IMR-90 (cell line): ENCODE measurements at regions not wholly inside any gene's neighbourhood (a gene's known extent, or its start where the extent isn't known, plus 50 kb on each side); places are given as distances from the start of the nearest gene placed in this dataset.

Experiments used
- ATAC-seq: fragments of 200-7000 bp; cut with Tn5 transposase; 2 replicates; pipeline ENCODE4 v1.9.1; 2020; ENCODE audit warnings: low read depth, mild to moderate bottlenecking, moderate library complexity
- BruUV-seq: library from RNA; stranded (reverse); fragments of 400-500 nt; replicated peaks from 2 replicates; lab custom pipeline; 2021; lab: Mats Ljungman, UMichigan
- CTCF ChIA-PET: fragments of 300-600 bp; formaldehyde crosslinking; extraction: SDS; loops from one replicate; lab custom pipeline; 2021; ENCODE audit warnings: antibody characterized with exemption; lab: Yijun Ruan, JAX
- POLR2A ChIA-PET: fragments of 300-600 bp; sonication (Branson Sonifier 250); formaldehyde crosslinking; loops from one replicate; lab custom pipeline; 2022; ENCODE audit warnings: antibody characterized with exemption; ENCODE audit not compliant: unreplicated experiment; lab: Charles Lee
- DNase-seq: peaks from one replicate; pipeline ENCODE4 v3.0.0; 2013
- H2AFZ ChIP-seq: replicated peaks from 2 replicates; pipeline ENCODE3; 2013; ENCODE audit warnings: low read length, mild to moderate bottlenecking; ENCODE audit not compliant: poor library complexity
- H2AK5ac ChIP-seq: 2 replicates; pipeline ENCODE4 v1.6.1; 2013; ENCODE audit warnings: low read depth, low read length, inconsistent platforms
- H2AK9ac ChIP-seq: replicated peaks from 2 replicates; pipeline ENCODE3; 2013; ENCODE audit warnings: mild to moderate bottlenecking, low read depth, low read length, moderate library complexity; ENCODE audit not compliant: poor library complexity
- H2BK120ac ChIP-seq: 2 replicates; pipeline ENCODE4 v1.6.1; 2013; ENCODE audit warnings: low read depth, low read length, inconsistent platforms
- H2BK15ac ChIP-seq: 3 replicates; pipeline ENCODE4 v1.6.1; 2013; ENCODE audit warnings: low read depth, low read length, inconsistent platforms
- H2BK20ac ChIP-seq: 2 replicates; pipeline ENCODE4 v1.6.1; 2013; ENCODE audit warnings: low read depth, mild to moderate bottlenecking, inconsistent platforms, low read length, moderate library complexity
- H2BK5ac ChIP-seq: 2 replicates; pipeline ENCODE4 v1.6.1; 2013; ENCODE audit warnings: mild to moderate bottlenecking, low read depth, low read length, inconsistent platforms; ENCODE audit not compliant: poor library complexity, severe bottlenecking
- H3K14ac ChIP-seq: replicated peaks from 2 replicates; pipeline ENCODE4 v1.6.1; 2013; ENCODE audit warnings: low read depth, low read length, inconsistent platforms
- H3K18ac ChIP-seq: 2 replicates; pipeline ENCODE4 v1.6.1; 2013; ENCODE audit warnings: low read depth, low read length, control low read depth
- H3K23ac ChIP-seq: 2 replicates; pipeline ENCODE4 v1.6.1; 2013; ENCODE audit warnings: low read depth, low read length, inconsistent platforms
- H3K27ac ChIP-seq: 2 replicates; pipeline ENCODE4 v1.5.1; 2013; ENCODE audit warnings: mild to moderate bottlenecking, control low read depth, low read length; ENCODE audit not compliant: insufficient read depth
- H3K27me3 ChIP-seq: 2 replicates; pipeline ENCODE4 v1.6.1; 2013; ENCODE audit warnings: low read length; ENCODE audit not compliant: control insufficient read depth, insufficient read depth
- H3K36me3 ChIP-seq: 2 replicates; pipeline ENCODE4 v1.6.1; 2013; ENCODE audit warnings: low read length, mixed read lengths; ENCODE audit not compliant: control insufficient read depth, insufficient read depth
- H3K4ac ChIP-seq: 2 replicates; pipeline ENCODE4 v1.6.1; 2013; ENCODE audit warnings: low read depth, low read length, inconsistent platforms
- H3K4me1 ChIP-seq: 2 replicates; pipeline ENCODE4 v1.6.1; 2013; ENCODE audit warnings: low read length, mixed read lengths; ENCODE audit not compliant: control insufficient read depth, insufficient read depth
- H3K4me2 ChIP-seq: 2 replicates; pipeline ENCODE4 v1.6.1; 2013; ENCODE audit warnings: low read depth, mild to moderate bottlenecking, control low read depth, low read length, moderate library complexity
- H3K4me3 ChIP-seq: 2 replicates; pipeline ENCODE4 v1.5.1; 2013; ENCODE audit warnings: low read depth, mild to moderate bottlenecking, control low read depth, low read length, moderate library complexity; ENCODE audit not compliant: insufficient read depth
- H3K56ac ChIP-seq: 2 replicates; pipeline ENCODE4 v1.6.1; 2013; ENCODE audit warnings: low read length, inconsistent platforms; ENCODE audit not compliant: insufficient read depth; ENCODE audit errors: extremely low read depth
- H3K79me1 ChIP-seq, 2 experiments: 2 replicates each; pipeline ENCODE4 v1.6.1; 2013; ENCODE audit warnings: low read length in 2 of 2, inconsistent platforms in 1 of 2, low read depth in 1 of 2
- H3K9ac ChIP-seq: 2 replicates; pipeline ENCODE4 v1.6.1; 2013; ENCODE audit warnings: low read depth, low read length, control low read depth
- H3K9me1 ChIP-seq: 2 replicates; pipeline ENCODE4 v1.6.1; 2013; ENCODE audit warnings: low read length, inconsistent platforms; ENCODE audit not compliant: insufficient read depth
- H3K9me3 ChIP-seq: 2 replicates; pipeline ENCODE4 v1.6.1; 2013; ENCODE audit warnings: low read length; ENCODE audit not compliant: control insufficient read depth, insufficient read depth
- H4K20me1 ChIP-seq: 2 replicates; pipeline ENCODE4 v1.6.1; 2013; ENCODE audit warnings: low read length, inconsistent platforms; ENCODE audit not compliant: insufficient read depth
- H4K5ac ChIP-seq: 2 replicates; pipeline ENCODE4 v1.6.1; 2013; ENCODE audit warnings: mild to moderate bottlenecking, low read depth, low read length, control low read depth
- H4K8ac ChIP-seq, 2 experiments: 2 replicates each; pipeline ENCODE4 v1.6.1; 2013; ENCODE audit warnings: low read depth in 2 of 2, low read length in 2 of 2, control low read depth in 1 of 2, inconsistent platforms in 1 of 2
- H4K91ac ChIP-seq: 2 replicates; pipeline ENCODE4 v1.6.1; 2013; ENCODE audit warnings: low read depth, low read length, inconsistent platforms; ENCODE audit not compliant: insufficient read depth
- BHLHE40 ChIP-seq: fragments of 150-350 bp; IDR thresholded peaks from 2 replicates; pipeline ENCODE4 v1.6.1; 2016; ENCODE audit warnings: mild to moderate bottlenecking, low read depth, low read length
- CEBPB ChIP-seq: IDR thresholded peaks from 2 replicates; pipeline ENCODE4 v1.6.1; 2012; ENCODE audit warnings: low read depth, low read length, improper control_type of control experiment
- CHD1 ChIP-seq: IDR thresholded peaks from 2 replicates; pipeline ENCODE4 v1.6.1; 2012; ENCODE audit warnings: low read depth, low read length, improper control_type of control experiment
- CTCF ChIP-seq: conservative IDR thresholded peaks from 2 replicates; pipeline ENCODE4 v1.5.1; 2012; ENCODE audit warnings: mild to moderate bottlenecking, low read depth, low read length, improper control_type of control experiment
- ELK1 ChIP-seq: fragments of 150-350 bp; IDR thresholded peaks from 2 replicates; pipeline ENCODE4 v1.6.1; 2016; ENCODE audit warnings: low read depth, mild to moderate bottlenecking, low read length, moderate library complexity, borderline replicate concordance
- FOS ChIP-seq: fragments of 150-350 bp; IDR thresholded peaks from 2 replicates; pipeline ENCODE4 v1.6.1; 2016; ENCODE audit warnings: low read depth, low read length
- MAFK ChIP-seq: IDR thresholded peaks from 2 replicates; pipeline ENCODE4 v1.6.1; 2012; ENCODE audit warnings: low read depth, low read length, improper control_type of control experiment
- MAZ ChIP-seq: IDR thresholded peaks from 2 replicates; pipeline ENCODE4 v1.6.1; 2012; ENCODE audit warnings: low read depth, mild to moderate bottlenecking, low read length, improper control_type of control experiment, moderate library complexity, borderline replicate concordance
- MXI1 ChIP-seq: IDR thresholded peaks from 2 replicates; pipeline ENCODE4 v1.6.1; 2012; ENCODE audit warnings: low read depth, mild to moderate bottlenecking, low read length, moderate library complexity, borderline replicate concordance
- NFE2L2 ChIP-seq: fragments of 150-350 bp; IDR thresholded peaks from 2 replicates; pipeline ENCODE4 v1.6.1; 2016; ENCODE audit warnings: low read depth, mild to moderate bottlenecking, low read length
- POLR2A ChIP-seq: IDR thresholded peaks from 2 replicates; pipeline ENCODE4 v1.6.1; 2012; ENCODE audit warnings: mild to moderate bottlenecking, low read depth, low read length
- RAD21 ChIP-seq: IDR thresholded peaks from 2 replicates; pipeline ENCODE4 v1.6.1; 2012; ENCODE audit warnings: low read length, improper control_type of control experiment
- RCOR1 ChIP-seq: IDR thresholded peaks from 2 replicates; pipeline ENCODE4 v1.6.1; 2012; ENCODE audit warnings: mild to moderate bottlenecking, low read length, improper control_type of control experiment; ENCODE audit not compliant: insufficient replicate concordance
- RFX5 ChIP-seq: IDR thresholded peaks from 2 replicates; pipeline ENCODE4 v1.8.0; 2012; ENCODE audit warnings: low read depth, mild to moderate bottlenecking, low read length, moderate library complexity
- SMC3 ChIP-seq: fragments of 150-350 bp; IDR thresholded peaks from 2 replicates; pipeline ENCODE4 v1.6.1; 2016; ENCODE audit warnings: low read depth, mild to moderate bottlenecking, antibody characterized with exemption, low read length, moderate library complexity
- USF2 ChIP-seq: fragments of 150-350 bp; IDR thresholded peaks from 2 replicates; pipeline ENCODE4 v1.6.1; 2017; ENCODE audit warnings: mild to moderate bottlenecking, antibody characterized with exemption, low read length, low read depth
- WGBS, 2 experiments: methylation state at CpG; one replicate each; pipeline versions ENCODE4 v1.1.5 to v1.1.7; 2013; ENCODE audit warnings: missing lambda C conversion rate in 2 of 2; ENCODE audit not compliant: insufficient read length in 1 of 2; ENCODE audit errors: extremely low coverage in 2 of 2; 5-methylcytosine and 5-hydroxymethylcytosine counted together
- dilution Hi-C: fragments of 300-500 bp; cut with HindIII; formaldehyde crosslinking; loops from one replicate; pipeline ENCODE4 v1.14.3; 2018; ENCODE audit warnings: low sequenced_read_pairs; ENCODE audit not compliant: unreplicated experiment
- in situ Hi-C: fragments of 300-500 bp; cut with MboI; formaldehyde crosslinking; loops from 3 replicates; pipeline ENCODE4 v1.14.3; 2019; ENCODE audit warnings: low sequenced_read_pairs, inconsistent platforms, mixed read lengths
- intact Hi-C: fragments of 100-400 bp; cut with micrococcal nuclease; formaldehyde crosslinking; loops from 2 replicates; pipeline ENCODE4 v1.10.0; 2022

GRCh38 chr9:124174433-124174832, 83.3 kb upstream of the NEK6 start:
- in situ Hi-C loops (no loop called here), dilution Hi-C loops (no loop called here), intact Hi-C loops (no loop called here)
- peaks cover 2% of the 10 kb centered on the region; the same call in 1 of the 2 replicates for H3K9me3 ChIP-seq
- no peaks in the 10 kb centered on the region for H3K4me1 ChIP-seq
- H2BK20ac ChIP-seq = no peak overlapping the region
- H3K4me3 ChIP-seq = no peak overlapping the region
- no peaks in the 10 kb centered on the region for H3K36me3 ChIP-seq
- H3K9ac ChIP-seq = no peak overlapping the region
- no peak overlapping the region for H3K27ac ChIP-seq
- no peaks in the 10 kb centered on the region for H3K9me1 ChIP-seq
- no peak for ATAC-seq
- H2BK5ac ChIP-seq = no peak overlapping the region
- H4K91ac ChIP-seq = no peak overlapping the region
- no peaks in the 10 kb centered on the region for H3K79me1 ChIP-seq
- peaks cover 29% of the 10 kb centered on the region for H3K27me3 ChIP-seq
- H3K18ac ChIP-seq = no peak overlapping the region
- no peak overlapping the region for H2AK9ac ChIP-seq
- ChIA-PET CTCF (interaction anchor here (0.8 kb wide), 1 partner anchor 82 kb away, joined by 3 read pairs; no protein-coding TSS in a partner anchor), POLR2A (no interaction called here)
- H2AK5ac ChIP-seq = no peak overlapping the region
- H2AFZ ChIP-seq = no peak overlapping the region
- no peak overlapping the region for H4K5ac ChIP-seq
- TF ChIP-seq USF2 (no peak), RFX5 (no peak), BHLHE40 (no peak), SMC3 (no peak), RCOR1 (no peak), POLR2A (no peak), ELK1 (no peak), CEBPB (no peak), NFE2L2 (no peak), FOS (no peak), MXI1 (no peak), MAZ (no peak), MAFK (no peak), CHD1 (no peak), RAD21 (no peak), CTCF (no peak)
- H2BK15ac ChIP-seq = no peak overlapping the region
- no CpG with 5 or more reads among the region's 5 CpGs for WGBS, 2 experiments
- H2BK120ac ChIP-seq = no peak overlapping the region
- H3K23ac ChIP-seq = no peak overlapping the region
- no TSS peak for BruUV-seq
- DNase-seq = no peak
- H3K4ac ChIP-seq = no peak overlapping the region
- H4K8ac ChIP-seq = no peak overlapping the region
- H3K56ac ChIP-seq = no peak overlapping the region
- no peak overlapping the region for H3K14ac ChIP-seq
- H4K20me1 ChIP-seq = no peaks in the 10 kb centered on the region
- H3K4me2 ChIP-seq = no peak overlapping the region
